Fibroblast of lung (primary cell): ENCODE measurements at regions not wholly inside any gene's neighbourhood (a gene's known extent, or its start where the extent isn't known, plus 50 kb on each side); places are given as distances from the start of the nearest gene placed in this dataset.

Experiments
- DNase-seq, 2 donors: peaks; one replicate each; pipeline versions ENCODE4 v3.0.0 to v3.0.0-alpha.2; 2010; ENCODE audit warnings: low read depth in 2 of 2
- H2AFZ ChIP-seq: 2 replicates; pipeline ENCODE4 v1.5.1; 2012; ENCODE audit warnings: low read length, control low read depth, inconsistent platforms
- H3K27ac ChIP-seq: 2 replicates; pipeline ENCODE4 v1.5.1; 2011; ENCODE audit warnings: low read length, control low read depth; ENCODE audit not compliant: insufficient read depth
- H3K27me3 ChIP-seq: 2 replicates; pipeline ENCODE4 v1.5.1; 2011; ENCODE audit warnings: mild to moderate bottlenecking, low read length; ENCODE audit not compliant: control insufficient read depth, insufficient read depth
- H3K36me3 ChIP-seq: 2 replicates; pipeline ENCODE4 v1.5.1; 2011; ENCODE audit warnings: low read length; ENCODE audit not compliant: control insufficient read depth, insufficient read depth
- H3K4me1 ChIP-seq: 2 replicates; pipeline ENCODE4 v1.5.1; 2011; ENCODE audit warnings: low read length; ENCODE audit not compliant: control insufficient read depth, insufficient read depth; ENCODE audit errors: extremely low read depth
- H3K4me2 ChIP-seq: 2 replicates; pipeline ENCODE4 v1.5.1; 2011; ENCODE audit warnings: low read length, control low read depth; ENCODE audit not compliant: insufficient read depth; ENCODE audit errors: extremely low read depth
- H3K4me3 ChIP-seq, 4 experiments: fragments of 200-600 bp in 1 of 4; sonication (generic) in 1 of 4; replicated peaks in 1 of 4; 2 replicates each; pipeline ENCODE4 v1.5.1; 2011 to 2016; ENCODE audit warnings: low read length in 4 of 4, low read depth in 3 of 4, mild to moderate bottlenecking in 3 of 4, control low read depth in 2 of 4, inconsistent platforms in 1 of 4, mixed read lengths in 1 of 4; ENCODE audit not compliant: insufficient read depth in 1 of 4; ENCODE audit errors: control extremely low read depth in 1 of 4
- H3K79me2 ChIP-seq: 2 replicates; pipeline ENCODE4 v1.5.1; 2012; ENCODE audit warnings: mild to moderate bottlenecking, low read length, inconsistent platforms; ENCODE audit not compliant: control insufficient read depth, insufficient read depth
- H3K9ac ChIP-seq: 2 replicates; pipeline ENCODE4 v1.5.1; 2011; ENCODE audit warnings: mild to moderate bottlenecking, low read length, control low read depth; ENCODE audit not compliant: insufficient read depth
- H3K9me3 ChIP-seq: 2 replicates; pipeline ENCODE4 v1.5.1; 2012; ENCODE audit warnings: low read depth, low read length; ENCODE audit not compliant: control insufficient read depth, insufficient read depth
- H4K20me1 ChIP-seq: 2 replicates; pipeline ENCODE4 v1.5.1; 2011; ENCODE audit warnings: low read length; ENCODE audit not compliant: control insufficient read depth, insufficient read depth; ENCODE audit errors: extremely low read depth
- EZH2 ChIP-seq: IDR thresholded peaks from 2 replicates; pipeline ENCODE4 v1.5.1; 2012; ENCODE audit warnings: low read length, control low read depth, mild to moderate bottlenecking; ENCODE audit errors: missing control alignments
- TF ChIP-seq, protein P1 (sequence below), 2 donors: IDR thresholded peaks in 1 of 2; conservative IDR thresholded peaks in 1 of 2; 1 replicate in 1 of 2; 2 replicates in 1 of 2; pipeline ENCODE4 v1.5.1; 2011 to 2012; ENCODE audit warnings: low read length in 2 of 2, control low read depth in 1 of 2, inconsistent platforms in 1 of 2, low read depth in 1 of 2, mild to moderate bottlenecking in 1 of 2

DNA sequence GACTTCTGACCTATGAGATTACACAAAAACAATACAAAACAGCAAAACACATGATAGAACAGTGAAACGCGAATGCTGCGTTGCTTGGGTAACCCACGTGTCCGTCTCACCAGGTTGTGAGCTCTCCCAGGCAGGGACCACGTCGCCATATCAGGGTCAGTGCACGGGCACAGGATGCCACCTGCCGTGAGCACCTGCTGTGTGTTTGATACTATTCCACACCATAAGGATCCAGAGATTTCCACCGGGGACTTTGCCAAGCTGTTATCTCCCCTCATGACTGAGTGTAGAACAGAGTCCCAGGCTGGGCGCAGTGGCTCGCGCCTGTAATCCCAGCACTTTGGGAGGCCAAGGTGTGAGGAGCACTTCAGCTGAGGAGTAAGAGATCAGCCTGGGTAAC, 288.0 kb downstream of the BMP7 start:
- TF ChIP-seq, protein P1, sequence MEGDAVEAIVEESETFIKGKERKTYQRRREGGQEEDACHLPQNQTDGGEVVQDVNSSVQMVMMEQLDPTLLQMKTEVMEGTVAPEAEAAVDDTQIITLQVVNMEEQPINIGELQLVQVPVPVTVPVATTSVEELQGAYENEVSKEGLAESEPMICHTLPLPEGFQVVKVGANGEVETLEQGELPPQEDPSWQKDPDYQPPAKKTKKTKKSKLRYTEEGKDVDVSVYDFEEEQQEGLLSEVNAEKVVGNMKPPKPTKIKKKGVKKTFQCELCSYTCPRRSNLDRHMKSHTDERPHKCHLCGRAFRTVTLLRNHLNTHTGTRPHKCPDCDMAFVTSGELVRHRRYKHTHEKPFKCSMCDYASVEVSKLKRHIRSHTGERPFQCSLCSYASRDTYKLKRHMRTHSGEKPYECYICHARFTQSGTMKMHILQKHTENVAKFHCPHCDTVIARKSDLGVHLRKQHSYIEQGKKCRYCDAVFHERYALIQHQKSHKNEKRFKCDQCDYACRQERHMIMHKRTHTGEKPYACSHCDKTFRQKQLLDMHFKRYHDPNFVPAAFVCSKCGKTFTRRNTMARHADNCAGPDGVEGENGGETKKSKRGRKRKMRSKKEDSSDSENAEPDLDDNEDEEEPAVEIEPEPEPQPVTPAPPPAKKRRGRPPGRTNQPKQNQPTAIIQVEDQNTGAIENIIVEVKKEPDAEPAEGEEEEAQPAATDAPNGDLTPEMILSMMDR (conservative IDR thresholded peaks at IDR 0.05 in 1 of 2, IDR thresholded peaks at IDR 0.05 in 1 of 2; ENCODE audit: low read depth in 1 of 2, low read length in 2 of 2), result no peak
- TF ChIP-seq EZH2, result no peak
- no peak for DNase-seq
- no peaks in the 10 kb centered on the region for H3K79me2 ChIP-seq
- H3K4me2 ChIP-seq, result no peak overlapping the region
- no peaks in the 10 kb centered on the region for H4K20me1 ChIP-seq
- H3K27ac ChIP-seq, result no peak overlapping the region
- H3K36me3 ChIP-seq, result no peaks in the 10 kb centered on the region
- H3K4me1 ChIP-seq, result no peaks in the 10 kb centered on the region
- no peak overlapping the region for H3K4me3 ChIP-seq
- no peaks in the 10 kb centered on the region for H3K9me3 ChIP-seq
- no peaks in the 10 kb centered on the region for H3K27me3 ChIP-seq
- H2AFZ ChIP-seq, result no peak overlapping the region
- H3K9ac ChIP-seq, result no peak overlapping the region

DNA sequence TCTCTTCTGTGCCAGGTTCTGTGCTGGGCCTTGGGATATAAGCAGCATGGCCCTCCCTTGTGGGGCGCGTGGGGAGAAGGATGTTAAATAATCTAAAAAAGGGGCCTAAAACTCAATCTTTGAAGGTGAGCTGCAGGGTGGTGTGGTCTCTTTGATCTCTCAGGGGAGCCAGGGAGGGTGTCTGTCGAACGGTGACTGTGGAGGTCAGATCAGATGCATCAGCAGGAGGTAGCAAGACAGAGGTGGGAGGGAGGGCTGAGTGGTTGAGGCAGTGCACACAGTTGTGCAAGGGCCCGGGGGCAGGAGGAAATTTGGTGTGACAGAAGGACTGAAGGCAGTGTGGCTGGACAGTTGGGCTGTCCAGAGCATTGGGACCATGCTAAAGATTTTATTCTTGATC, 287.3 kb downstream of the BMP7 start:
- H3K4me2 ChIP-seq, result no peak overlapping the region
- no peaks in the 10 kb centered on the region for H3K4me1 ChIP-seq
- no peak overlapping the region for H2AFZ ChIP-seq
- no peak overlapping the region for H3K4me3 ChIP-seq
- no peaks in the 10 kb centered on the region for H3K36me3 ChIP-seq
- H3K27me3 ChIP-seq, result no peaks in the 10 kb centered on the region
- H3K27ac ChIP-seq, result no peak overlapping the region
- H3K79me2 ChIP-seq, result no peaks in the 10 kb centered on the region
- TF ChIP-seq, protein P1 (conservative IDR thresholded peaks at IDR 0.05 in 1 of 2, IDR thresholded peaks at IDR 0.05 in 1 of 2; ENCODE audit: low read depth in 1 of 2, low read length in 2 of 2), result no peak
- no peak for TF ChIP-seq EZH2
- H3K9me3 ChIP-seq, result no peaks in the 10 kb centered on the region
- DNase-seq, result no peak
- no peaks in the 10 kb centered on the region for H4K20me1 ChIP-seq
- H3K9ac ChIP-seq, result no peak overlapping the region

DNA sequence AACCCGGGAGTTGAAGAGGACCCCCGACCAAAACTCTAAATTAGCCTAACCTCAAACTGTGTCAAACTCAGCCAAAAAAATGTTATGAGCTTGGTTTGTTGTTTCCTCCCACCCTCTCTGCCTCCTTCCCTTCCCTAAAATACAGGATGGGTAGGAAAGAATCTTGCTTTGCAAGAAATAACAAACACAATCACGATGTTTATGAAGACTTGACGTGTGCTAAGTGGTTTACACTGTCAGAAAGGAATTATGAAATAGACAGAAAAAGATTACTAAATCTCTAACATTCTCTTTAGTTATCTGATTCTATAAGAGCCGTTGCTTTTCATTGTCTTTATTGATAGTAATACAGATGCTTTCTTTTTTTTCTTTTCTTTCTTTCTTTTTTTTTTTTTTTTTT, 285.1 kb downstream of the BMP7 start:
- Histone ChIP-seq H4K20me1 (no peaks in the 10 kb centered on the region), H3K9ac (no peak overlapping the region), H3K36me3 (no peaks in the 10 kb centered on the region), H3K4me3 (no peak overlapping the region), H3K4me2 (no peak overlapping the region), H3K4me1 (no peaks in the 10 kb centered on the region), H3K9me3 (no peaks in the 10 kb centered on the region), H2AFZ (no peak overlapping the region), H3K27me3 (no peaks in the 10 kb centered on the region), H3K27ac (no peak overlapping the region), H3K79me2 (no peaks in the 10 kb centered on the region)
- no peak for TF ChIP-seq EZH2
- no peak for DNase-seq
